ENCODE measurements at regions not wholly inside any gene's neighbourhood (a gene's known extent, or its start where the extent isn't known, plus 50 kb on each side); places are given as distances from the start of the nearest gene placed in this dataset.

- TF ChIP-seq CTCF (IDR thresholded peaks at IDR 0.05), result no peak
These were observed 712.0 kb downstream of the MAT2B start for GRCh38 chr5:164217464-164217863.

- TF ChIP-seq CTCF (IDR thresholded peaks at IDR 0.05), result no peak
These were observed 715.1 kb downstream of the MAT2B start for GRCh38 chr5:164220522-164220921.

GRCh38 chr5:164224236-164224635 is 718.8 kb downstream of the MAT2B start:
- no peak for TF ChIP-seq CTCF (IDR thresholded peaks at IDR 0.05)

- TF ChIP-seq CTCF (IDR thresholded peaks at IDR 0.05), result no peak
These were observed 719.4 kb downstream of the MAT2B start for GRCh38 chr5:164224772-164225171.

- TF ChIP-seq CTCF (IDR thresholded peaks at IDR 0.05), result no peak
These were observed 724.9 kb downstream of the MAT2B start for GRCh38 chr5:164230341-164230740.

GRCh38 chr5:164233791-164234190 is 728.4 kb downstream of the MAT2B start:
- no peak for TF ChIP-seq CTCF (IDR thresholded peaks at IDR 0.05)

GRCh38 chr5:164234321-164234720 is 728.9 kb downstream of the MAT2B start:
- TF ChIP-seq CTCF (IDR thresholded peaks at IDR 0.05), result no peak

- TF ChIP-seq CTCF (IDR thresholded peaks at IDR 0.05), result no peak
These were observed 730.0 kb downstream of the MAT2B start for GRCh38 chr5:164235300-164235891.

All from LNCAP (cell line).